NCI-H187 treated with DMSO at 0.1 percent for 48 hours (cell line): ENCODE measurements at regions not wholly inside any gene's neighbourhood (a gene's known extent, or its start where the extent isn't known, plus 50 kb on each side); places are given as distances from the start of the nearest gene placed in this dataset.

Source experiments
- DNase-seq: peaks from one replicate; lab custom pipeline; 2025; lab: John Stamatoyannopoulos, UW

DNA sequence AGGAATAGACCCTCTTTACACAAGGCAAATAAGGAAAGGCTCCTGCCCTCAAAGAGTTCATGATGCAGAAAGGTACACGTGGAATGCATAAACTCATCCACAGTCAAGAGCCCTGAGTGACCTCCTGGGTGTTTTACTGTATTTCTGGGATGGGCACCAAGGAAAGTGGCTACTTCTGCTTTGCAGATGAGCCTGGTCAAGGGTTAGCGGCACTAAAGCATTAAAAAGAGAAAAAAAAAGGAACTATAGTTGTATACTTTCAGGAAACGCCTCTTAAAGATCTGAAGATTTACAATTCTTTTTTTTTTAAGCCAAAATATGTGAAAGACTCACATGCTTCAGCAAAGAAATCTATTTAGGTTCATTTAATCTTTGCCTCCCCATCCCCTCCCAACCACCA, 366.2 kb upstream of the PDE4D start:
- DNase-seq, result no peak

DNA sequence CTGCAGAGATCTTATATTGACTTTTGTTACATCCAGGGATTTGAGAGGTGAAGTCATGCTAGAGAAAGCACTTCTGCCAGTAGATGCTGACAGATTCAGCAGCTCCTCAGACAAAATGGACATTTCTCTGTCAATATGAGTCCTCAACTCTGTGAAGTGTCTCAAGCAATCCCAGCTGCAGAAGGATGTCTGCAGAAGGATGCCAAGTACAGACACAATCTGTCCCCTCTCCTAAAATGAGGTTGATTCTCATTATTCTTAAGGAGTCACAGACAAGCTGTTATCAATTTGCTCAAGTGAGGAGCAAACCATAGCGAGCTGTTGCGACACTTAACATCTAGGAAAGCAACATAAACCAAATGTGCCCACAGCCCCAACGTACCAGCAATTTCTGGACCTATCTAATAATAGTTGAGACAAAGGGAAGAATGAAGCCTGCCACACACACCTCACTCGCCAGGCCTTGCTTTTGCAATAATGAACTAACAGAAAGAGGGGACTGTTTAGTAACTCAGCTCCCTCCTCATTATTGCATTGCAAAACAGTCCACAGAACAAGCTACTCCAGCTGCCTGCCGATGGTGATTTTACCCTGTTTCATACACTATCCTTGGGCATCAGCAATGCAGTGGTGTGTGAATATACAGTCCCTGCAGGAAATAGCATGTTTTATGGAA, 364.2 kb upstream of the PDE4D start:
- no peak for DNase-seq

DNA sequence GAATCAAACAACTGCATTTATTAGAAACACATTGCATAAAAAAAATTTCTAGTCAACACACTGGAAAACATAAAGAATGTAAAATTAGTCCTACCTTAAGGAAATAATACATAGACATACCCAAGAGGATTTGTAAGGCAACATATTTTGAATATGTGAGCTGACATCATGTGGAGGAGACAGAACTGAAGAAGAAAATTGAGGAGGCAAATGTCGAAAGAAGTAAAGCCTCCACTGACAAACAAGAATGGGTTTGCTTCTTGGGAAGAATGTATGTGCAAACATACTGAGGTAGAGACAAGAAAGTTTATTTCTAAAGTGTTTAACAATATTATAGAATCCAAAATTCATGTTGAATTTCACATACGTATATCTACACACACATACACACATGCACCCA, 363.0 kb upstream of the PDE4D start:
- no peak for DNase-seq

DNA sequence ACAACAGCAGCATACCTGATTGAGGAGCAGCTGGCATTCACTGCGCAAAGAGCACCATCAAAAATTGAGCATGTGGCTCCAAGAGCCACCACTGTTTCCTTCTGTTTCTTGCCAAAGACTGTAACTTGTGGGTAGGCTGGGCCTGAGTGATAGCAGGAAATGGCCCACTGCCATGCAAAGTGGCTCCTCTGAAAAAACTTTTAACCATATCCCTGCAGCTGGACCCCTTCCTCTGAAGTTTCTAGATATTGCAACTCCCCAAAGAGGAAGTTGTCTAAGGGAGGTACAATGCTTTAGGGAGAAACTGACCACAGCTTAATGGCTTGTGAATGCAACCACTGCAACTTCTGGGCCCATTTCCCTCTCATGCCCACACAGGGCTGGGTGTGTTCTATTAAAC, 355.4 kb upstream of the PDE4D start:
- no peak for DNase-seq

DNA sequence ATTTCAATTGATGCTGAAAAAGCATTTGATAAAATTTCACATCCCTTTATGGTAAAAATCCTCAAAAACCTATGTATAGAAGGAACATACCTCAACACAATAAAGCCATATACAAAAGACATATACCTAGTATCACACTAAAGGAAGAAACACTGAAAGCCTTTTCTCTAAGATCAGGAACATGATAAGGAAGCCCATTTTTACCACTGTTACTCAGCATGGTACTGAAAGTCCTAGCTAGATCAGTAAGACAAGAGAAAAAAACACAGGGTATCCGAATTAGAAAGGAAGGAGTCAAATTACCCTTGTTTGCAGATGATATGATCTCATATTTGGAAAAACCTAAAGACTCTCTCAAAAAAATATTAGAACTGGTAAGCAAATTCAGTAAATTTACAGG, 350.2 kb upstream of the PDE4D start:
- no peak for DNase-seq

DNA sequence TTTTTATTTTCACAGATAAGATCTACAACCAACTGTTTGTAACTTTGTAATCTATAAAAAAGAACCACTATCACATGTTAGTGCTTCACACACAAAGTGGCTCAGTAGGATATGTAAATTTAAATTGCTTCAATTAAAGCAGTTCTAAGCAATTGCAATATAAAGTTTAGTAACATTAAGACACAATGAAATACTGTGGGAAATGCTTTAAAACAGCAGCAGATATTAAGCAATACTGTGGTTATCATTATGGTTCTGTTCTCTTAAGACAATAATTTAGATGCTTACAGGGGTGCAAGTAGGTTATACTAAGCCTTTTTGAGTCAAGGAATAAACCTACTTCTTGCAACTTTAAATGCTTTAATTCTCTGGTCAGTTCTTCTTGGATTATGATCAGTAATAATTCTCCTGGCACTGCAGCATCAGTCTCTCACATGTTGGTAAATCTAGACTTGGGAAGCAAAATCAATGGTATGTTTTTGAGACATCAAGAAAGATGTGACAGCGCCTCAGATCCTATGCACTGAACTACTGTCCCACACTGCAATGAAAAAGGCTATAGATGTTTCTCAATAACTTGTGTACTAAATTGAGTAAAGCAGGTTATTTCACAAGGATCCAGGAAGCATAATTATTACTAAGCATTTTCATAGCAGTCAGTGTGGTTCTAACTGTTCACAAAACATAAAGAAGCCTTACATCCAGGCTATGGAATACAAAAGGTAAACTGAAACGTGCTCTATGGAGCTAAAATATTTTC, 338.7 kb upstream of the PDE4D start:
- DNase-seq, result no peak

DNA sequence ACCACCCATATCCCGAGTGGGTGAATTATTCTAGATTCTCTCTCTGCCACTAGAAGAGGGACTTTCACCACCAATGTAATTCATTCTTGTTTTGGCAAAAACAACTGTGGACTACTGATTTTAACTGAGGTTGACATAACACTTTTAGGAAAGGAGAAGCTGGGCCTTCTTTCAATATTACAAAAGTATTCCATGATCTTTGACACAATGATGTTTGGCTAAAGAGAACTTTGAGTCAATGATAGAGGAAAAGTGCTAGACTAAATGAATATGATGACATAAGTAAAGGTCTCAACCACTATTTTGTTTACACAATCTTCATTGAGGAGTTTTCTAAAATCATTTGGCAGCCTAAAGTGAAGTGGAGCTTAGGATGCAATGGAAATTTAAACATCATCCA, 336.9 kb upstream of the PDE4D start:
- DNase-seq, result no peak

DNA sequence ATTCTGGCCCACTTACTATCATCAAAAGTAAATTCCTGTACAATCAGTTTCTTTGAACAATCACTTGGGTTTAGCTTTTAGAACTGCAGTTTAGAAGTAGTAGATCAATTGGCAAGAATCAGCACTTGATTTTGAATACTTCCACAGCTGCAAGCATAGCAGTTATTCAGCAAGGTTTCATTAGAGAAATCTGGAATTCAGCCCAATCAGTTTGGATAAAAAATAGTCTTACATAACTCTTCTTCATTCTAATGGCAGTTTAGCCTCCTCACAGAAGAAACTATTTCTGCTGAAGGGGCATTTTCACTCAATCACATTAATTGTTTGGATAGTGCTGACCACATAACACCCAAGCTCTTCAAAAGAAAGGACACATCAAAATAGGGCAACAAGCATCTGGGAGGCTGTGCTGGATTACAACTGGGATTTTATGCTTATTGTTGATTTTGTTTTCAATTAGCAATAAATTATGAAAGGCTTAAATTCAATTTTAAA, 336.2 kb upstream of the PDE4D start:
- DNase-seq, result no peak

DNA sequence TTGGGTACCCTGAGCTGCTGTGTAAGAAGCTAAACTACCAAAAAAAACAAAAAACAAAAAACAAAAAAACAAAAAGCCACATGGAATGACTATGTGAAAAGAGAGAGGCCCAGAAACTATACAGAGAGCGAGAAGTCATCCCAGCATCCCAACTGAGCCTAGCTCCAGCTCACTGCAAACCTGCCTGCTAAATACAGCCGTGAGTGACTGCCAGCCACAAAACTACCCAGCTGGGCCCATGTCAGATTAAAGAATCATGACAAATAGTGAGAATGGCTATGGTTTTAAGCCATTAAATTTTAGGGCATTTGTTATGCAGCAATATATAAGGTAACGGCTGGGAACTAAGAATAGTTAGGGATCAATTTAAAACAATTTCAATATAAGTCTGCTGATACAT, 335.1 kb upstream of the PDE4D start:
- no peak for DNase-seq

DNA sequence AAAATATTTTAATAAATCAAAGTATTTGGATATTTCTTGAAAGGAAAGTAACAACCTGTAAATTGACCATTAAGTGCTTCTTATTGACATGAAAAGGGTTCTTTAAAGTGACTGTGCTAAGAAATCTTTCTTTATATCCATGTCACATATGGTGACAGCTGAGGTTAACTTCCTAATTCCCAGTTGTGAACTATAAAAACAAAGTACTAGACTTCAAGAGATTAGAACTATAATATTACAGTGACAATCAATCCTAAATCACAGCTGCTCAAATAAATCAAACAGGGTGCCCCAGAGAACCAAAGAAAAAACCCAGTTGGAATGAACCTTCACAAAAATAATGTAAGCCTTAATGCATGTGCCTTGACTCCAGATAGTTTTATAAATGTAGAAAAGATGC, 332.6 kb upstream of the PDE4D start:
- DNase-seq, result no peak

DNA sequence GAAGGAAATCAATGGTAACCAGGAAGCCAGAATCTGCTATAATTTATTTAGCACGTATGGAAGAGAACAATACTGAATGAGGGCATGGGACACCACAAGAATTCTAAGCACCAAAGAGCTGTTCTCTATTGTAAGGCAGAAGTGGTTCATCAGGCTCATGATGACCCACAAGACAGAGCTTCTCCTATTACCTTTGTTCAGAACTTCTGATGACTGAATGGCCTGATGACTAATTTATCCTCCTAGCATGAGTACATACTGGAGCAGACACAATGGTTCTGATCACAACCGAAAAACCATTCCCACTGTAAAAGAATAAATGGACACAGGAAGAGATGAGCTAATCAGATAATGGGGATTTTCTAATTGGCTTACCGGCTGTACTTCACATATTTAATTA, 329.8 kb upstream of the PDE4D start:
- DNase-seq, result no peak

DNA sequence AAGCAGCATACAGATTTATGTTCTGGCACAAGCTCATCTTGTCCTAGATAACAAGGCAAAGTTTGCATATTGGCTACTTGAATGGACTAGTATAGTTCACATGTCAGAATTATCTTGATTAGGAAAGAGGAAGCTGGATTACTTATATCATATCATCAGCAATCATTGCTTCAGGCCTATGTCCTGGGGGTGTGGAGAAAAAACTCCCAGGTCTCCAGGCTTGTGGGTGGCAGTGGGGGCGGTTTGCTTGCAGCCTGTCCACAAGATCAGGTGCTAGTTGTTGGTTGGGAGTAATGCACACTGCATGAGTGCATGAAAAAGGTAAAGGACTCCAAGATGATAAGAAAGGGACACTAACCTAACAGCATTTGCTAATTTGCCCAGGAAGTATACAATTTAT, 326.4 kb upstream of the PDE4D start:
- DNase-seq, result no peak

DNA sequence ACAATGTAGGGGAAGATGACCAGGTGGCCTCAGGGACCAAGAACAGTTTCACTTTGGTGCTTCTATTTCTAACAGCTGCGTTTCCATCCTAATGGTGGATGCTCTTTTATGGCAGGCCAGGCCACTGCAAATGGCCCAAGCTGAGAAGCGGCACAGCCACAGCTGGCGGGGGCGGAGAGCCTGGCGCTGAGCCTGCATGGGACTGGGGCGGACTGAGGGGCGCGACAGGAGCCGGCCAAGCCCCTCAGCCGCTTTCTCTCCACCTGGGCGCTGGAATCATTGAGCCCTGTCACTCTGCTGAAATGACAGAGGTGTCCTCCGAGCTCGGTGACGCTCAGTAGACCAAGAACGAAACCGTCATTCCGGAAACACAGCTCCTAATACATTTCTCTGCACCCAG, 317.3 kb upstream of the PDE4D start:
- no peak for DNase-seq

DNA sequence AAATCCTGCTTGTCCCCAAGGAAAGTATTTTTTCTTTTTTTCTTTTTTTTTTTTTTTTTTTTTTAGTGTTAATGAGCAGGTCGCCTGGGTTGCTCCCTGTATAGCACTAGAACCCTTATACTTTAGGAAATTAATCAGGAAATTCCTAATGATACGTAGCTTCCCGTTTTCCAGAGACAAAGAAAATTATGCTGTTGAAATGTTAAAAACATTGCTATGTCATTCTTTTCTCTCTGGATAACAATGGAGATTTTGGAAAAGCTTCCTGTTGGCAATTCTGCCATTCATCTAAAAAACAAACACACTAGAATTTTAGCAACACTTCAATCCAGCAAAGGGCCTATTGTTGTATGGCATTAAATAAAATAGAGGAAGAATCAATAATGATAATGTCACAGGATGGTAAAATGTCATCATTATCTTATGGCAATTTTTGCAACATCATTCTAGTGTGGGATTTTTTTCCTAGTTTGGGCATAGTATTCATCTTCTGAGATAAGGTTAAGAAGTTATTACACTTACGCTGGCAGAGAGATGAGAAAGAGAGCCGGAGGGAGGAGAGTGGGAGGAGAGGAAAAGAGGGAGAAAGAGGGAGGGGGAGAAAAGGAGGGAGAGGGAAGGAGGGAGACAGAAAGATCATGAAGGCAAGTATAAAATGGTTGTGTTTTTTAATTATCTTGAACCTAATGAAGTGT, 315.8 kb upstream of the PDE4D start:
- DNase-seq, result no peak

DNA sequence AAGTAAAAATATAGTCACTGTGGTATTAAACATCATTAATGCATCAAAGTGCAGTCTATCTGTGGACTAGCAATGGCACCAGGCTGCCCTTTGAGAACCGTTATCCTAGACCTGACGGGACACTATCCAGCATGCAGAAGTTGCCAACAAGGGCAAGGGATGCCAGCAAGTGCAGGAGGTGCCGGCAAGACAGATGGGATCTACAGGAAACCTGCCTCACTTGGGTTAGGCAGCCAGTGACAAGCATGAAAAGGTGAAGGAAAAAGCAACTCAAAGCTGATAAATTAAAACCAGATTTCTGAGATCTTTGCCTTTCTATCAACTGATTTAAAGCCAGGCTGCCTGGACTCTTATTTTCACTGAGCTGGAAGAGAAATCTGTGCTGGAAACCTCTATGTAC, 315.2 kb upstream of the PDE4D start:
- no peak for DNase-seq

DNA sequence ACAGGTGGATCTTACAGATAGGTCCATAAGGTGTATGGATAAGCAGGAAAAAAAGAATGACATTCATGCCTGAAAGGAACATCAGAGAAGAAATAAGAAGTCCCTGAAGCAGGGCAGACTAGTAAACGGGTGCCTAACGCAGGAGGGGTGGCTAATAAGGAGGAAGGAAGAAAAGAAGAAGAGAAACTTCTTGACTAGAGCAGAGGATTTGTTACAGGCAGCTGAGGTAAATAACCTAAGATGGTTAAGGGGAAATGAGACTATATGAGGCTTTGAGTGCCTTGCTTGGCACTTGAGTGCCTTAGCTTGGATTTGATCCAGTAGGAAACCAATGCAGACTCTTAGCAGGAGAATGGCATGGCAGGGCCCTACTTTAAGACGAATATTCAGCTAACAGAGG, 313.5 kb upstream of the PDE4D start:
- no peak for DNase-seq

DNA sequence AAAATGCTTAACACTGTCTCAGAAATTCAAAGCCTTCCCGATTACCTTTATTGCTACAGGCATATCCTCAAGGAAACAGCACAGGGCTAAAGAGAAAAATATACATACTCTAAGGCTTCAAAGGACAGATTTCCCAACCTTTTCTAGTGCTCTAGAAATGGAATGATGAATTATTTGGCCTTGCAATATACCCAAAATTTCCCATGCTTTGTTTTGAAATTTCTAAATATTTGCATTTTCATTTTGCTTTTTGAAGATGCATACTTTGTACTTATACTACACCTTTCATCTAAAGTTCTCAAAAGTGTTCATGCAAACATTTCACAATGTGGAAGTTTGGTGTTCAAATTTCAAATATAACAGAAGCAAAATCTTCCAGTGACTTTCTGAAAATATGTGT, 312.7 kb upstream of the PDE4D start:
- DNase-seq, result no peak

DNA sequence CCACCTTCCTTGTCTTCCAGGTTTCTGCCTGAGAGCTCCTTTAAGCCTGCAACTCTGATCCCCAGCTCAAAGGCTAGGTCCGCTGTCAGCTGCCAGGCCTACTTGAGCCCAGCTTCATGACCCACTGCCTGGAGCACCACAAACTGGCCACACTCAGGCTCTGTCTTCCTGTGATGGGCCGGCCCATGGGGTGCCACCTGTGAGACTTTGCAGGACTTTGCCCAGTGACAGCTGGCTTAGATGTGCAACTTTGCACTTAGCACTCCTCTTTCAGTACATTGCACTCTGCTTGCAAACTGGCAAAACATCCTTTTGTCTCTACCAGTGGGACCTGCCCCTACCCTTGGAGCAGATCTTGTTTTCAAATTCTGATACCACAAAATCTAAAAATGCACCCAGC, 311.5 kb upstream of the PDE4D start:
- no peak for DNase-seq

DNA sequence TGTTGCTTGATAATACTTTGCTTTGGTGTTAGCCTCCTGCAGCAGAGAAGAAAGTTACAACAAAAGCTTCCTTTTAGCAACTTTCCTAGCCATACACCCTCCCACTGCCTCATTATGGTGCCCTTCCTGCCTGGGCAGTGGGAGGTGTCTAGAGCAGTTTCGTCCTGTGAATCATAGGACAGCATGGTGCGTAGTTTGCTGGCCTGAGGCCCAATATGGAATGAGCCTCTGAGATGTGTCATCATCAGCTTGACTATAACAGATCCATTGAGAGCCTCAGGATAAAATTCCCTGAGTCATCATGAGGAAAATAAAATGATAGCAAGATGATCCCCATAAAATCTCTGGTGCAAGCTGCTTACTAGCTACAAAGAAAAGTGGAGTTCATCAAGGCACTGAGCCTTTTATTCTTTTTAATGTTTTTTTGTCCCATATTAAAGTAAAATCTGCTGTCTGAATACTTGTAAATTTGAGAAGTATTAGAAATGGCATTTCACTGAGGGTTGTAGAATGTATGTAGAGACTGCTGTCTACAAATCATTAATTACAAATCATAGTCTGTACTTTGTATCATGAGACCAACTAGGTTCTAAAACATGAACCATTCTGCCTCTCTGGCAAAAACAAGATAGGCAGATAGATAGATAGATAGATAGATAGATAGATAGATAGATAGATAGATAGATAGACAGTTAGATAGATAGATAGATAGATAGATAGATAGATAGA, 303.0 kb upstream of the PDE4D start:
- DNase-seq, result no peak

DNA sequence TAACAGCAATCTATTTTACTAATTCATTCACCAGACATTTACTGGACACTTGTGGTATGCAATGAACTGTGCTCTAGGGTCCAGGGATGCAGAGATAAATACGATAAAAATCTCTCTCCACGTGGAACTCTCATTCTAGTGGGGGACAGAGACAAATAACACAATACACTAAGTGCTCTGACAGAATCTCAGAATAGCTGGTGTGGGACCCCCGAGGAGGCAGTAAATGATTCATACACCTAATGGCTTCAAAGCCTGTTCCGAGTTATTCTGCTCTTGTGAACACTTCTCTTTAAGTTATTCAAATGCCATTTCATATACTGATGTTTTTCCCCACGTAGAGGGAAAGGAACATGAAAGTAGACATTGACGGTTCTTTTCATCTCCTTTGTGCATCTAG, 302.0 kb upstream of the PDE4D start:
- DNase-seq, result no peak

DNA sequence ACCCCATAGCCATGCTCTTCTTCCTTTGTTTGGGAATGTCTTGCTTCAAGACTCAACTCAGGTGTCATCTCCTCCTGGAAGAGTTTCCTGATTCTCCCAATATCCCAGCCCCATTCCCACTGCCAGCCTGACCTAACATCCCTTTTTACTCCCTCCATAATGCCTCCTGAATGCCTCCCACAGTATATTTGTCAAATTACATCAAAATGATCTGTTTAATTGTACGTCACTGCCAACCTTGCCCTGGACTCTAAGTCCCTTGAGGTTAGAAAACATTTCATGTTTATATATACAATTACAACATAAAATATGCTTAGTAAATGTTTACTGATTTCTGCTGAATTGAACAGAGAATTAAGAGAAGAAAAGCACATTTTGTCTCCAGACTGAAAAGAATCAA, 301.6 kb upstream of the PDE4D start:
- DNase-seq, result no peak

DNA sequence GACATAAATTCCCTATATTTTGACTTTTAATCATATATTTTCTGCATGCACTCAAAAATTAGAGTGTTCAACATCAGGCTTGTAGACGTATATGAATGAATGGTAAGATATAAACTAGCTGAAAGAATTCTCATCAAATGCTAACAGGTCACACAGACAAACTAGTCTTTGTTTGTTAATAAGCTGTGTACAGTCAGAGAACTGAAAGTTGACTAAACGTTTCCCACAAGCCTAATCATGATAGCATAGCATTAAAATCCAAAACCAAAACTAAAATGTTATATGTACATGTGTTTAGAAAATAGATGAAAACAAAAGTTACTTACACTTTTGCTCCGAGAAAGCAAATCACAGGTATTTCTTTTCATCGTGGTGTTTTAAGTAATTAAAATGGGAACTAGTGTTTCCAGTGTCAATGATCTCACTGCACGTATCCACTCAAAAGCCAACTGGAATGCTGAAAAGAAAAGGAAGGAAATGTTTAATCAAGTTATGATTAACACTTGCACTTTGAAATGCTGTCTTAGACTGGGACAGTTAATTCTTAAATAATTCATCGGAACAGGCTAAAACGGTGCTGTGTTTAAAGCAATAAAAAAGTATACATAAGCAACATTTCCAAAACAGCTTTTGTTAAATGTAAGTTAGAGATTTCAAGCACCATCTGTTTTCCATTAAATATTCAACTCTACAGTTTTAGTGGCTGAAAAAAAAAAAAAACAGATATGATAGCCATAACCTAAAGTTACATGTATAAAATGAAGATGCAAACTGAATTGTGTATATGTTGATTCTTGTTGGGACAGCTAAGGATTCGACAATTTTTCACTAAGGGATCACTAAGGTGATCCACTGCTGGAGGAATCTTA, 291.9 kb upstream of the PDE4D start:
- DNase-seq, result no peak
